Adrenal gland (tissue), 9 donors: ENCODE measurements at regions not wholly inside any gene's neighbourhood (a gene's known extent, or its start where the extent isn't known, plus 50 kb on each side); places are given as distances from the start of the nearest gene placed in this dataset.

Experiments
- DNase-seq, 7 donors: peaks; one replicate each; pipeline ENCODE4 v3.0.0-alpha.2; 2019 to 2020
- H3K27ac ChIP-seq, 5 donors: fragments of 200-600 bp; sonication (generic) in 4 of 5; 1 replicate in 3 of 5; 2 replicates in 2 of 5; pipeline versions ENCODE4 v1.5.1 to v1.8.0; 2016 to 2020; ENCODE audit warnings: mild to moderate bottlenecking in 1 of 5
- H3K27me3 ChIP-seq: fragments of 200-600 bp; 2 replicates; pipeline ENCODE4 v1.8.0; 2021
- H3K36me3 ChIP-seq, 2 donors: fragments of 200-600 bp; replicated peaks in 1 of 2; 1 replicate in 1 of 2; 2 replicates in 1 of 2; pipeline versions ENCODE4 v1.5.1 to v1.8.0; 2018 to 2022
- H3K4me1 ChIP-seq, 2 donors: fragments of 200-600 bp; replicated peaks in 1 of 2; 1 replicate in 1 of 2; 2 replicates in 1 of 2; pipeline versions ENCODE4 v1.5.1 to v1.8.0; 2018 to 2021
- H3K4me3 ChIP-seq, 4 donors: fragments of 200-600 bp; sonication (generic) in 3 of 4; one replicate each; pipeline ENCODE4 v1.5.1; 2016 to 2018
- H3K9me3 ChIP-seq, 3 donors: fragments of 200-600 bp; sonication (generic) in 1 of 3; replicated peaks in 1 of 3; 1 replicate in 2 of 3; 2 replicates in 1 of 3; pipeline versions ENCODE4 v1.5.1 to v1.8.0; 2016 to 2021
- POLR2A ChIP-seq, 2 donors: fragments of 450-650 bp; IDR thresholded peaks; one replicate each; pipeline ENCODE4 v1.6.1; 2017; ENCODE audit warnings: antibody characterized with exemption in 2 of 2, mild to moderate bottlenecking in 2 of 2, moderate library complexity in 1 of 2
- WGBS, 4 donors: extraction: QIAGEN DNeasy Blood & Tissue Kit in 2 of 4; methylation state at CpG; one replicate each; pipeline versions ENCODE4 v1.1.5 to v1.1.7; 2013 to 2017; 5-methylcytosine and 5-hydroxymethylcytosine counted together
- intact Hi-C, 2 donors: fragments of 100-400 bp; cut with DNase I; formaldehyde crosslinking; loops; one replicate each; pipeline versions ENCODE4 v1.14.1 to v1.15.0; 2022 to 2023
- TF ChIP-seq, protein P1 (sequence below), 6 experiments: fragments of 450-650 bp in 4 of 6; fragments of 200-600 bp in 2 of 6; sonication (generic) in 1 of 6; IDR thresholded peaks; 1 replicate in 5 of 6; 2 replicates in 1 of 6; pipeline versions ENCODE4 v1.5.1 to v1.8.0; 2016 to 2021; ENCODE audit warnings: antibody characterized with exemption in 6 of 6, mild to moderate bottlenecking in 2 of 6, moderate library complexity in 1 of 6
- donor health status: healthy with polysubstance abuse.
- donor health status: Bipolar disorder and iron deficiency.
- donor health status: DM: yes; HTN: yes; CAD: no.
- donor health status: DM: no; HTN: no; CAD: no.
- donor health status: DM: no; HTN: no; CAD: no.

DNA sequence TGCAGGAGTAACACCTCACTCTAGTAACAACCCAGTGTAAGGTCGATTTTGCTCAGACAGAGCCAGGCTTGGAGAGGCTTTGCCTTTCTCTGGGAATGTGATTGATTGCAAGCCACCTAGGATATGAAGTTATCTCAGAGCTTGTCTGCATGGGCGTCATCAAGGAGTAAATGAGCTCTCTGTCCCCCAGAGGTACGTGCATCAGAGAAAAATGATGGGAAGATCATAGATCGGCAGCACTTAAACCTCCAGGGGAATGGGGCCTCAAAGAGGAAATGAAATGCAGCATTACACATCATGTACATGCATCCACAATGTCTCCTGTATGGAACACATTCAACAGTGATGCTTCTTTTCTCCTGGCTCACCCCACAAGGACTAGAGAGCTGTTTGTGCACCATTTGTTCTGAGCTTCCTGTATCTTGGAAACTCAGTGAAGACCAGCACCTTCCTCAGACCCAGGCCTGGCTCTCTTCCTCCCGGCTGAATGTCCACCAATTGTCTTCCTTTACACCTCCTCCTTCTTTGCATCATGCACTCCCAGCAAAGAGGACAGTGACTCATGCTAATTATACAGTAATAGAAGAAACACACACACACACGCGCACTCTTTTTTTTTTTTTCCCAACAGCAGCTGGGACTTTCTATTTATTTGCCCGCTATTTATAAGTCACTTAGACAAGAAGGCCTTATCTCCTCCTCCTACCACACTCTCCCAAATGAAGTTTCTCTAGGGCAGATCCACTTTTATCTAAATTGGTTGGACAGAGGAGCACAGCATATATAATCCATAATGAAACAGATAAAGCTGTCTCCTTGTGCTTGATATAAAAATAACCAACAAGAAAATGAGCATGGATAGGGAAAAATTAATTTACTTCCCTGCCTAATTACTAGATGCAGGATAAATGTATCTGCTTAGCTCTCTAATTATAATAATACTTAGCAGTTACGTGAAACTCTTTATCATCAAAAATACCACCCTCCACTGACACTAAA is 990.7 kb downstream of the CCSER2 start:
- H3K4me3 ChIP-seq, result no peak overlapping the region
- intact Hi-C loops, result no loop called here
- H3K27ac ChIP-seq, result no peak overlapping the region
- H3K9me3 ChIP-seq, result no peaks in the 10 kb centered on the region
- H3K27me3 ChIP-seq, result no peaks in the 10 kb centered on the region
- H3K4me1 ChIP-seq, result no peaks in the 10 kb centered on the region
- TF ChIP-seq POLR2A (IDR thresholded peaks at IDR 0.05), result no peak
- TF ChIP-seq, protein P1, sequence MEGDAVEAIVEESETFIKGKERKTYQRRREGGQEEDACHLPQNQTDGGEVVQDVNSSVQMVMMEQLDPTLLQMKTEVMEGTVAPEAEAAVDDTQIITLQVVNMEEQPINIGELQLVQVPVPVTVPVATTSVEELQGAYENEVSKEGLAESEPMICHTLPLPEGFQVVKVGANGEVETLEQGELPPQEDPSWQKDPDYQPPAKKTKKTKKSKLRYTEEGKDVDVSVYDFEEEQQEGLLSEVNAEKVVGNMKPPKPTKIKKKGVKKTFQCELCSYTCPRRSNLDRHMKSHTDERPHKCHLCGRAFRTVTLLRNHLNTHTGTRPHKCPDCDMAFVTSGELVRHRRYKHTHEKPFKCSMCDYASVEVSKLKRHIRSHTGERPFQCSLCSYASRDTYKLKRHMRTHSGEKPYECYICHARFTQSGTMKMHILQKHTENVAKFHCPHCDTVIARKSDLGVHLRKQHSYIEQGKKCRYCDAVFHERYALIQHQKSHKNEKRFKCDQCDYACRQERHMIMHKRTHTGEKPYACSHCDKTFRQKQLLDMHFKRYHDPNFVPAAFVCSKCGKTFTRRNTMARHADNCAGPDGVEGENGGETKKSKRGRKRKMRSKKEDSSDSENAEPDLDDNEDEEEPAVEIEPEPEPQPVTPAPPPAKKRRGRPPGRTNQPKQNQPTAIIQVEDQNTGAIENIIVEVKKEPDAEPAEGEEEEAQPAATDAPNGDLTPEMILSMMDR (IDR thresholded peaks at IDR 0.05), result no peak
- WGBS, 4 donors, result 64 to 77% (median 66%) methylated on average over 9 of the region's 9 CpGs
- H3K36me3 ChIP-seq, result no peaks in the 10 kb centered on the region
- peak in 1 of 7 donors; percentile 18 for DNase-seq

DNA sequence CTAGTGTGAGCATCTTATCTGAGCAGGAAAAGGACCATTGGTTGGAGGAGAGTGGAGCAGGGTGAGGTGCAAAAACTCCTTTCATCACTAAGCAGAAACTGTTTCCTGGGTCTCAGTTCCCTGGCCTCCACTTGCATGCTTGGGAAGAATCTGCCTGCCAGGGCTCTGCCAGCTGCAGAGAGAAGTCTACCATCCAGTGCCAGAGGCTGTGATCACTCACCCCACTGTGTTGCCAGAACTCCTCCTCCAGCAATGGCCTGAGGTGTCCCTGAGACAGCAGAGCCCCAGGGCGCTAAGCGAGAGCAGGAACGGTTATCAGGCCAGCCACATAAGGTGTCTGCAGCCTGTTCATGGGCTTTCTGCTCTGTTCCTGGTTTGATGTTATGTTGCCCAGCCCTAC is 991.4 kb downstream of the CCSER2 start:
- intact Hi-C loops, result no loop called here
- DNase-seq, result peak; percentile 4 to 66 (median 24)

DNA sequence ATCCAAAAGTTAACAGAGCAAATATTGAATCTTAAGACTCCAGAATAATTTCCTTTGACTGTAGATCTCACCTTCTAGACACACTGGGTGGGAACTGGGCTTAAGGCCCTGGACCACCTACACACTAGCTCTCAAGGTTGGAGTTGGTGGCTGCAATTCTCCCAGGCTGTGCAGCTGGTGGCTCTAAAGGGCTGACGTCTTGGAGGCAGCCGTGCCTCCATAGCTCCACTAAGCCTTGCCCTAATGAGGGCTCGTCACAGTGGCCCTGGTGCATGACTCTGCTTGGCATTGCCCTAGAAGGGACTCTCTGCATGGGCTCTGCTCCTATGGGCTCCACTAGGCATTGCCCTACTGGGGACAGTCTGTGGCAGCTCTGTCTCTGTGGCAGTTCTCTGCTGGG is 1005.2 kb downstream of the CCSER2 start:
- Histone ChIP-seq H3K4me1 (no peaks in the 10 kb centered on the region), H3K36me3 (no peaks in the 10 kb centered on the region), H3K27ac (no peak overlapping the region), H3K4me3 (no peak overlapping the region), H3K9me3 (peaks cover 0 to 11% (median 0%) of the 10 kb centered on the region in 3 donors), H3K27me3 (no peaks in the 10 kb centered on the region)
- WGBS, 4 donors, result 88 to 100% (median 92%) methylated on average over 2 to 3 of the region's 3 CpGs; no CpG with 5 or more reads in 1 of the 4 donors
- no peak for TF ChIP-seq POLR2A (IDR thresholded peaks at IDR 0.05)
- TF ChIP-seq, protein P1 (IDR thresholded peaks at IDR 0.05), result no peak
- no peak for DNase-seq
- intact Hi-C loops, result no loop called here

More for the DNA sequence above, 991.4 kb downstream of the CCSER2 start:
- H3K4me3 ChIP-seq, result no peak overlapping the region
- TF ChIP-seq POLR2A (IDR thresholded peaks at IDR 0.05), result no peak
- TF ChIP-seq, protein P1 (IDR thresholded peaks at IDR 0.05), result no peak
- H3K36me3 ChIP-seq, result no peaks in the 10 kb centered on the region
- WGBS, 4 donors, result 57 to 85% (median 81%) methylated on average over 3 of the region's 3 CpGs; no CpG with 5 or more reads in 1 of the 4 donors
- no peaks in the 10 kb centered on the region for H3K4me1 ChIP-seq
- H3K27ac ChIP-seq, result no peak overlapping the region
- no peaks in the 10 kb centered on the region for H3K27me3 ChIP-seq
- no peaks in the 10 kb centered on the region for H3K9me3 ChIP-seq

DNA sequence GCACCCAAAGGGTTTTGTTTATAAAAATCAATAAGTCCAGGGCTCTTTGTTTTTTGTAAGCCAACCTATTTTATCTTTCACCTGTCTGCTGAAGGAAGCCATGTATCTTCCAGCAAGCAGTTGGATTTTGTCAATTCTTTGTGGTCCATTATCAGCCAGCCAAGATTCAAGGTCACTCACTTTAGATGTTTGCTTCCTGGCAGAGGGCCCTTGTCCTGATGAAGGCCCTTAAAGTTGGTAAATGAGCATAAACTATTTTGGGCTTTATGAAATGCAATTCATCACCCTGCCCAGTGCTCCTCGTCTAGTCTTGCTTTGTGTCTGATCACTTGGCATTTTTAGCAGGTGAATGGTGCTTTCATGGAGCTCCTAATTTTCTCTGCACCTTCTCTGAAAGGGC is 1004.2 kb downstream of the GRID1 start:
- Histone ChIP-seq H3K27ac (no peak overlapping the region), H3K27me3 (no peaks in the 10 kb centered on the region), H3K4me3 (no peak overlapping the region), H3K4me1 (peaks cover 0 to 6% of the 10 kb centered on the region in 2 donors), H3K9me3 (no peaks in the 10 kb centered on the region), H3K36me3 (no peaks in the 10 kb centered on the region)
- intact Hi-C loops, result no loop called here
- WGBS, 4 donors, result 14 to 43% (median 26%) methylated on average over 1 of the region's 1 CpG
- peak; percentile 26 to 66 (median 47) for DNase-seq
- TF ChIP-seq, protein P1 (IDR thresholded peaks at IDR 0.05), result no peak
- no peak for TF ChIP-seq POLR2A (IDR thresholded peaks at IDR 0.05)
